K562 (cell line): ENCODE measurements at regions not wholly inside any gene's neighbourhood (a gene's known extent, or its start where the extent isn't known, plus 50 kb on each side); places are given as distances from the start of the nearest gene placed in this dataset.

Source experiments
- ATAC-seq: fragments of 200-7000 bp; cut with Tn5 transposase; 3 replicates; pipeline ENCODE4 v1.9.1; 2020; ENCODE audit warnings: moderate library complexity
- BruUV-seq: library from RNA; stranded (reverse); fragments of 400-500 nt; replicated peaks from 2 replicates; lab custom pipeline; 2021; lab: Mats Ljungman, UMichigan
- CTCF ChIA-PET: fragments of 300-600 bp; formaldehyde crosslinking; extraction: SDS; loops from one replicate; lab custom pipeline; 2021; ENCODE audit warnings: low intra/inter-chr PET ratio; lab: Yijun Ruan, JAX
- POLR2A ChIA-PET: fragments of 300-600, 350-650 bp; sonication (Branson Sonifier 250); formaldehyde crosslinking; extraction: SDS; loops from one replicate; lab custom pipeline; 2021; ENCODE audit warnings: antibody characterized with exemption, inconsistent platforms; lab: Yijun Ruan, JAX
- DNase-seq, 4 experiments: peaks; one replicate each; pipeline versions ENCODE4 v3.0.0 to v3.0.0-alpha.2; 2011 to 2018; ENCODE audit warnings: low spot score in 3 of 4, mixed read lengths in 3 of 4; ENCODE audit errors: extremely low read depth in 1 of 4
- FAIRE-seq: peaks from 2 replicates; lab custom pipeline; 2011; peaks lifted over from hg19 to GRCh38; lab: Jason Lieb, UNC
- H2AFZ ChIP-seq: 2 replicates; pipeline ENCODE4 v1.6.0; 2011; ENCODE audit warnings: low read depth, low read length, control low read depth, inconsistent platforms
- H3K27ac ChIP-seq: fragments of 200-600 bp; 3 replicates; pipeline ENCODE4 v1.8.0; 2011; ENCODE audit warnings: low read depth, mild to moderate bottlenecking, control low read depth, inconsistent platforms, low read length, moderate library complexity, mixed read lengths; ENCODE audit errors: extremely low read depth
- H3K27me3 ChIP-seq, 2 experiments: fragments of 300-600 bp in 1 of 2; 2 replicates in 1 of 2; 3 replicates in 1 of 2; pipeline versions ENCODE4 v1.6.0 to v1.8.0; 2011; ENCODE audit warnings: inconsistent platforms in 2 of 2, low read length in 2 of 2, mild to moderate bottlenecking in 1 of 2, mixed read lengths in 1 of 2, moderate library complexity in 1 of 2; ENCODE audit not compliant: control insufficient read depth in 2 of 2, insufficient read depth in 2 of 2
- H3K36me3 ChIP-seq: fragments of 300-600 bp; 3 replicates; pipeline ENCODE4 v1.8.0; 2011; ENCODE audit warnings: mild to moderate bottlenecking, low read length, inconsistent platforms; ENCODE audit not compliant: control insufficient read depth, insufficient read depth
- H3K4me1 ChIP-seq, 2 experiments: fragments of 200-600 bp in 1 of 2; replicated peaks in 1 of 2; 2 replicates in 1 of 2; 3 replicates in 1 of 2; pipeline versions ENCODE4 v1.5.1 to v1.8.0; 2011; ENCODE audit warnings: inconsistent platforms in 2 of 2, low read length in 2 of 2, mild to moderate bottlenecking in 1 of 2, mixed read lengths in 1 of 2, moderate library complexity in 1 of 2; ENCODE audit not compliant: control insufficient read depth in 2 of 2, insufficient read depth in 2 of 2
- H3K4me2 ChIP-seq: 2 replicates; pipeline ENCODE4 v1.6.1; 2011; ENCODE audit warnings: low read length, control low read depth, inconsistent platforms, mixed read lengths; ENCODE audit not compliant: insufficient read depth
- H3K4me3 ChIP-seq: fragments of 200-600 bp; sonication (generic), shearing (Covaris generic); 2 replicates; pipeline ENCODE4 v1.5.1; 2016; ENCODE audit warnings: control low read depth, inconsistent platforms
- H3K79me2 ChIP-seq: fragments of 200-600 bp; 3 replicates; pipeline ENCODE4 v1.8.0; 2011; ENCODE audit warnings: low read length, inconsistent platforms; ENCODE audit not compliant: control insufficient read depth, insufficient read depth
- H3K9ac ChIP-seq, 2 experiments: 2 replicates each; pipeline versions ENCODE4 v1.6.0 to v1.6.1; 2011; ENCODE audit warnings: low read depth in 2 of 2, low read length in 2 of 2, control low read depth in 1 of 2, inconsistent platforms in 1 of 2, mild to moderate bottlenecking in 1 of 2, mixed read lengths in 1 of 2; ENCODE audit not compliant: insufficient read depth in 1 of 2
- H3K9me1 ChIP-seq: one replicate; pipeline ENCODE4 v1.6.0; 2011; ENCODE audit warnings: inconsistent platforms, mild to moderate bottlenecking, low read length, moderate library complexity; ENCODE audit not compliant: control insufficient read depth, insufficient read depth
- H3K9me3 ChIP-seq: replicated peaks from 2 replicates; pipeline ENCODE4 v1.5.1; 2011; ENCODE audit warnings: low read depth, low read length, inconsistent platforms; ENCODE audit not compliant: control insufficient read depth, insufficient read depth
- H4K20me1 ChIP-seq: replicated peaks from 2 replicates; pipeline ENCODE4 v1.6.1; 2011; ENCODE audit warnings: low read length, inconsistent platforms, mixed read lengths; ENCODE audit not compliant: control insufficient read depth, insufficient read depth
- FOXA3 ChIP-seq, 2 experiments: fragments of 450-650 bp in 1 of 2; sonication (generic) in 1 of 2; formaldehyde crosslinking; IDR thresholded peaks in 1 of 2; conservative IDR thresholded peaks in 1 of 2; 2 replicates each; pipeline versions ENCODE4 v1.4.0 to v1.8.0; 2020 to 2022; ENCODE audit warnings: mild to moderate bottlenecking in 2 of 2, missing genetic modification reagents in 1 of 2
- HNRNPL ChIP-seq: fragments of 200-400 bp; formaldehyde crosslinking; IDR thresholded peaks from 2 replicates; pipeline ENCODE4 v1.6.1; 2017; ENCODE audit warnings: low read depth, mild to moderate bottlenecking, low read length
- MCM3 ChIP-seq: fragments of 450-650 bp; IDR thresholded peaks from 2 replicates; pipeline ENCODE4 v1.6.1; 2016
- MYC ChIP-seq, 2 experiments: fragments of 250-450 bp in 1 of 2; sonication (Bioruptor Pico) in 1 of 2; IDR thresholded peaks; 2 replicates each; pipeline versions ENCODE4 v1.5.1 to v1.6.1; 2012 to 2021; ENCODE audit warnings: low read depth in 2 of 2, borderline replicate concordance in 1 of 2, improper control_type of control experiment in 1 of 2, low read length in 1 of 2, mild to moderate bottlenecking in 1 of 2, moderate library complexity in 1 of 2
- NR1H2 ChIP-seq: sonication (generic); formaldehyde crosslinking; IDR thresholded peaks from 2 replicates; pipeline ENCODE4 v1.4.0; 2020; ENCODE audit warnings: mild to moderate bottlenecking, missing genetic modification reagents
- SETDB1 ChIP-seq: IDR thresholded peaks from one replicate; pipeline ENCODE4 v1.6.1; 2012; ENCODE audit warnings: low read length, control low read depth, inconsistent platforms
- SMAD2 ChIP-seq: fragments of 150-350 bp; IDR thresholded peaks from 2 replicates; pipeline ENCODE4 v1.6.1; 2014; ENCODE audit warnings: low read depth, mild to moderate bottlenecking, low read length
- TARDBP ChIP-seq: fragments of 450-650 bp; IDR thresholded peaks from 2 replicates; pipeline ENCODE4 v1.6.1; 2016
- ZNF121 ChIP-seq: sonication (generic); formaldehyde crosslinking; conservative IDR thresholded peaks from 2 replicates; pipeline ENCODE4 v1.8.0; 2022; ENCODE audit warnings: missing genetic modification reagents
- ZNF174 ChIP-seq: fragments of 250-450 bp; sonication (Bioruptor Pico); IDR thresholded peaks from 2 replicates; pipeline ENCODE4 v1.4.0; 2020; ENCODE audit warnings: mild to moderate bottlenecking
- ZNF24 ChIP-seq: fragments of 450-650 bp; IDR thresholded peaks from 2 replicates; pipeline ENCODE4 v1.6.1; 2016
- ZNF696 ChIP-seq: fragments of 250-450 bp; sonication (Bioruptor Pico); conservative IDR thresholded peaks from 2 replicates; pipeline ENCODE4 v1.4.0; 2020; ENCODE audit warnings: mild to moderate bottlenecking, moderate library complexity
- WGBS: fragments of 100-300 bp; shearing (Covaris generic); methylation state at CpG from one replicate; pipeline ENCODE4 v1.1.6; 2016; ENCODE audit warnings: low coverage, mixed read lengths; ENCODE audit not compliant: insufficient coverage; ENCODE audit errors: missing lambda C conversion rate; 5-methylcytosine and 5-hydroxymethylcytosine counted together
- in situ Hi-C: fragments of 300-500 bp; cut with MboI; formaldehyde crosslinking; loops from 4 replicates; pipeline ENCODE4 v1.15.0; 2018; ENCODE audit warnings: inconsistent platforms, mixed read lengths
- intact Hi-C: fragments of 100-400 bp; cut with micrococcal nuclease; formaldehyde crosslinking; loops from 2 replicates; pipeline ENCODE4 v1.14.2; 2022
- TF ChIP-seq, protein P1 (sequence below), 2 experiments: fragments of 450-650 bp in 1 of 2; IDR thresholded peaks; 2 replicates each; pipeline ENCODE4 v1.6.1; 2011 to 2017; ENCODE audit warnings: low read depth in 2 of 2, antibody characterized with exemption in 1 of 2, borderline replicate concordance in 1 of 2, low read length in 1 of 2, mild to moderate bottlenecking in 1 of 2, mixed read lengths in 1 of 2; ENCODE audit not compliant: control insufficient read depth in 1 of 2
- TF ChIP-seq, protein P2 (sequence below): sonication (generic); formaldehyde crosslinking; IDR thresholded peaks from 2 replicates; pipeline ENCODE4 v1.4.0; 2020; ENCODE audit warnings: mild to moderate bottlenecking, missing genetic modification reagents
- TF ChIP-seq, protein P3 (sequence below): sonication (generic); formaldehyde crosslinking; IDR thresholded peaks from 2 replicates; pipeline ENCODE4 v1.8.1; 2023; ENCODE audit warnings: mild to moderate bottlenecking, missing genetic modification reagents
- TF ChIP-seq, protein P4 (sequence below): fragments of 450-650 bp; IDR thresholded peaks from 2 replicates; pipeline ENCODE4 v1.7.0; 2016; ENCODE audit warnings: borderline replicate concordance

DNA sequence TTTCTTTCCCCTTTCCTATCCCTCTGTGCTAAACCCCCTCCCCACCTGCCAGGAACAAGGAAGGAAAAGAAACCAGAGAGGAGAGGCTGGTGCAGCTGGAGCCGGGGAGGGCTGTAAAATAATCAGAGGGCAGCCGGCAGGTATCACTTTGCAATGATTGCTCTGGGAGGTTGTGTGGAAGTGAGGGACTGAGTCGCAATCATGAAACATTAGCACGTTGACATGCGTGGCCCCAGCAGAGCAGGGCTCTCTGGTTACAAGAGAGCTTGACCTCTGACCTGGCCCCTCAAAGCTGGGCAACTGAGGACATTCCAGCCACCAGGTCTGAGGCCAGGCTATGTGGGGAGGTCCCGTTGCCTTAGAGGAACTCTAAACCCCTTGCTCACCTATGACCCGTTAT is 170.8 kb upstream of the BDNF start:
- DNase-seq (no peak), ATAC-seq (no peak), FAIRE-seq (no peak)
- Histone ChIP-seq H3K4me3 (no peak overlapping the region), H3K9ac (no peak overlapping the region), H3K79me2 (no peaks in the 10 kb centered on the region), H3K27ac (no peak overlapping the region), H4K20me1 (no peaks in the 10 kb centered on the region), H3K9me3 (no peaks in the 10 kb centered on the region), H3K9me1 (no peaks in the 10 kb centered on the region), H3K27me3 (no peaks in the 10 kb centered on the region), H3K36me3 (no peaks in the 10 kb centered on the region), H2AFZ (no peak overlapping the region), H3K4me1 (no peaks in the 10 kb centered on the region), H3K4me2 (no peak overlapping the region)
- in situ Hi-C loops (no loop called here), intact Hi-C loops (no loop called here)
- WGBS, result 2% methylated on average over 7 of the region's 7 CpGs
- ChIA-PET CTCF (no interaction called here), POLR2A (no interaction called here)
- no peak for TF ChIP-seq SMAD2
- TF ChIP-seq, protein P1, sequence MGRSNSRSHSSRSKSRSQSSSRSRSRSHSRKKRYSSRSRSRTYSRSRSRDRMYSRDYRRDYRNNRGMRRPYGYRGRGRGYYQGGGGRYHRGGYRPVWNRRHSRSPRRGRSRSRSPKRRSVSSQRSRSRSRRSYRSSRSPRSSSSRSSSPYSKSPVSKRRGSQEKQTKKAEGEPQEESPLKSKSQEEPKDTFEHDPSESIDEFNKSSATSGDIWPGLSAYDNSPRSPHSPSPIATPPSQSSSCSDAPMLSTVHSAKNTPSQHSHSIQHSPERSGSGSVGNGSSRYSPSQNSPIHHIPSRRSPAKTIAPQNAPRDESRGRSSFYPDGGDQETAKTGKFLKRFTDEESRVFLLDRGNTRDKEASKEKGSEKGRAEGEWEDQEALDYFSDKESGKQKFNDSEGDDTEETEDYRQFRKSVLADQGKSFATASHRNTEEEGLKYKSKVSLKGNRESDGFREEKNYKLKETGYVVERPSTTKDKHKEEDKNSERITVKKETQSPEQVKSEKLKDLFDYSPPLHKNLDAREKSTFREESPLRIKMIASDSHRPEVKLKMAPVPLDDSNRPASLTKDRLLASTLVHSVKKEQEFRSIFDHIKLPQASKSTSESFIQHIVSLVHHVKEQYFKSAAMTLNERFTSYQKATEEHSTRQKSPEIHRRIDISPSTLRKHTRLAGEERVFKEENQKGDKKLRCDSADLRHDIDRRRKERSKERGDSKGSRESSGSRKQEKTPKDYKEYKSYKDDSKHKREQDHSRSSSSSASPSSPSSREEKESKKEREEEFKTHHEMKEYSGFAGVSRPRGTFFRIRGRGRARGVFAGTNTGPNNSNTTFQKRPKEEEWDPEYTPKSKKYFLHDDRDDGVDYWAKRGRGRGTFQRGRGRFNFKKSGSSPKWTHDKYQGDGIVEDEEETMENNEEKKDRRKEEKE (IDR thresholded peaks at IDR 0.05; ENCODE audit: borderline replicate concordance in 1 of 2, control insufficient read depth in 1 of 2, low read depth in 2 of 2, low read length in 1 of 2), result no peak
- TF ChIP-seq MYC (IDR thresholded peaks at IDR 0.05; ENCODE audit: low read depth, low read length), result no peak
- no peak for TF ChIP-seq MYC (CRISPR knock-in tag; IDR thresholded peaks at IDR 0.05; ENCODE audit: borderline replicate concordance, low read depth)
- TF ChIP-seq FOXA3 (CRISPR knock-in tag; conservative IDR thresholded peaks at IDR 0.05 in 1 of 2, IDR thresholded peaks at IDR 0.05 in 1 of 2), result no peak
- TF ChIP-seq ZNF121 (CRISPR knock-in tag), result no peak
- TF ChIP-seq ZNF696, result no peak
- no peak for TF ChIP-seq TARDBP
- TF ChIP-seq, protein P2, sequence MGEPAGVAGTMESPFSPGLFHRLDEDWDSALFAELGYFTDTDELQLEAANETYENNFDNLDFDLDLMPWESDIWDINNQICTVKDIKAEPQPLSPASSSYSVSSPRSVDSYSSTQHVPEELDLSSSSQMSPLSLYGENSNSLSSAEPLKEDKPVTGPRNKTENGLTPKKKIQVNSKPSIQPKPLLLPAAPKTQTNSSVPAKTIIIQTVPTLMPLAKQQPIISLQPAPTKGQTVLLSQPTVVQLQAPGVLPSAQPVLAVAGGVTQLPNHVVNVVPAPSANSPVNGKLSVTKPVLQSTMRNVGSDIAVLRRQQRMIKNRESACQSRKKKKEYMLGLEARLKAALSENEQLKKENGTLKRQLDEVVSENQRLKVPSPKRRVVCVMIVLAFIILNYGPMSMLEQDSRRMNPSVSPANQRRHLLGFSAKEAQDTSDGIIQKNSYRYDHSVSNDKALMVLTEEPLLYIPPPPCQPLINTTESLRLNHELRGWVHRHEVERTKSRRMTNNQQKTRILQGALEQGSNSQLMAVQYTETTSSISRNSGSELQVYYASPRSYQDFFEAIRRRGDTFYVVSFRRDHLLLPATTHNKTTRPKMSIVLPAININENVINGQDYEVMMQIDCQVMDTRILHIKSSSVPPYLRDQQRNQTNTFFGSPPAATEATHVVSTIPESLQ (CRISPR knock-in tag), result no peak
- TF ChIP-seq ZNF24, result no peak
- TF ChIP-seq ZNF174 (CRISPR knock-in tag), result no peak
- no peak for TF ChIP-seq SETDB1
- TF ChIP-seq NR1H2 (CRISPR knock-in tag), result no peak
- TF ChIP-seq MCM3, result no peak
- TF ChIP-seq, protein P3, sequence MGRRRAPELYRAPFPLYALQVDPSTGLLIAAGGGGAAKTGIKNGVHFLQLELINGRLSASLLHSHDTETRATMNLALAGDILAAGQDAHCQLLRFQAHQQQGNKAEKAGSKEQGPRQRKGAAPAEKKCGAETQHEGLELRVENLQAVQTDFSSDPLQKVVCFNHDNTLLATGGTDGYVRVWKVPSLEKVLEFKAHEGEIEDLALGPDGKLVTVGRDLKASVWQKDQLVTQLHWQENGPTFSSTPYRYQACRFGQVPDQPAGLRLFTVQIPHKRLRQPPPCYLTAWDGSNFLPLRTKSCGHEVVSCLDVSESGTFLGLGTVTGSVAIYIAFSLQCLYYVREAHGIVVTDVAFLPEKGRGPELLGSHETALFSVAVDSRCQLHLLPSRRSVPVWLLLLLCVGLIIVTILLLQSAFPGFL (CRISPR knock-in tag), result no peak
- TF ChIP-seq, protein P4, sequence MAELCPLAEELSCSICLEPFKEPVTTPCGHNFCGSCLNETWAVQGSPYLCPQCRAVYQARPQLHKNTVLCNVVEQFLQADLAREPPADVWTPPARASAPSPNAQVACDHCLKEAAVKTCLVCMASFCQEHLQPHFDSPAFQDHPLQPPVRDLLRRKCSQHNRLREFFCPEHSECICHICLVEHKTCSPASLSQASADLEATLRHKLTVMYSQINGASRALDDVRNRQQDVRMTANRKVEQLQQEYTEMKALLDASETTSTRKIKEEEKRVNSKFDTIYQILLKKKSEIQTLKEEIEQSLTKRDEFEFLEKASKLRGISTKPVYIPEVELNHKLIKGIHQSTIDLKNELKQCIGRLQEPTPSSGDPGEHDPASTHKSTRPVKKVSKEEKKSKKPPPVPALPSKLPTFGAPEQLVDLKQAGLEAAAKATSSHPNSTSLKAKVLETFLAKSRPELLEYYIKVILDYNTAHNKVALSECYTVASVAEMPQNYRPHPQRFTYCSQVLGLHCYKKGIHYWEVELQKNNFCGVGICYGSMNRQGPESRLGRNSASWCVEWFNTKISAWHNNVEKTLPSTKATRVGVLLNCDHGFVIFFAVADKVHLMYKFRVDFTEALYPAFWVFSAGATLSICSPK, result no peak
- no peak for TF ChIP-seq HNRNPL
- BruUV-seq, result no TSS peak
